IMR-90 (cell line): ENCODE measurements at regions not wholly inside any gene's neighbourhood (a gene's known extent, or its start where the extent isn't known, plus 50 kb on each side); places are given as distances from the start of the nearest gene placed in this dataset.

ENCODE experiments used
- ATAC-seq: fragments of 200-7000 bp; cut with Tn5 transposase; 2 replicates; pipeline ENCODE4 v1.9.1; 2020; ENCODE audit warnings: low read depth, mild to moderate bottlenecking, moderate library complexity
- BruUV-seq: library from RNA; stranded (reverse); fragments of 400-500 nt; replicated peaks from 2 replicates; lab custom pipeline; 2021; lab: Mats Ljungman, UMichigan
- CTCF ChIA-PET: fragments of 300-600 bp; formaldehyde crosslinking; extraction: SDS; loops from one replicate; lab custom pipeline; 2021; ENCODE audit warnings: antibody characterized with exemption; lab: Yijun Ruan, JAX
- POLR2A ChIA-PET: fragments of 300-600 bp; sonication (Branson Sonifier 250); formaldehyde crosslinking; loops from one replicate; lab custom pipeline; 2022; ENCODE audit warnings: antibody characterized with exemption; ENCODE audit not compliant: unreplicated experiment; lab: Charles Lee
- DNase-seq: peaks from one replicate; pipeline ENCODE4 v3.0.0; 2013
- H2AFZ ChIP-seq: replicated peaks from 2 replicates; pipeline ENCODE3; 2013; ENCODE audit warnings: low read length, mild to moderate bottlenecking; ENCODE audit not compliant: poor library complexity
- H2AK5ac ChIP-seq: 2 replicates; pipeline ENCODE4 v1.6.1; 2013; ENCODE audit warnings: low read depth, low read length, inconsistent platforms
- H2AK9ac ChIP-seq: replicated peaks from 2 replicates; pipeline ENCODE3; 2013; ENCODE audit warnings: mild to moderate bottlenecking, low read depth, low read length, moderate library complexity; ENCODE audit not compliant: poor library complexity
- H2BK120ac ChIP-seq: 2 replicates; pipeline ENCODE4 v1.6.1; 2013; ENCODE audit warnings: low read depth, low read length, inconsistent platforms
- H2BK15ac ChIP-seq: 3 replicates; pipeline ENCODE4 v1.6.1; 2013; ENCODE audit warnings: low read depth, low read length, inconsistent platforms
- H2BK20ac ChIP-seq: 2 replicates; pipeline ENCODE4 v1.6.1; 2013; ENCODE audit warnings: low read depth, mild to moderate bottlenecking, inconsistent platforms, low read length, moderate library complexity
- H2BK5ac ChIP-seq: 2 replicates; pipeline ENCODE4 v1.6.1; 2013; ENCODE audit warnings: mild to moderate bottlenecking, low read depth, low read length, inconsistent platforms; ENCODE audit not compliant: poor library complexity, severe bottlenecking
- H3K14ac ChIP-seq: replicated peaks from 2 replicates; pipeline ENCODE4 v1.6.1; 2013; ENCODE audit warnings: low read depth, low read length, inconsistent platforms
- H3K18ac ChIP-seq: 2 replicates; pipeline ENCODE4 v1.6.1; 2013; ENCODE audit warnings: low read depth, low read length, control low read depth
- H3K23ac ChIP-seq: 2 replicates; pipeline ENCODE4 v1.6.1; 2013; ENCODE audit warnings: low read depth, low read length, inconsistent platforms
- H3K27ac ChIP-seq: 2 replicates; pipeline ENCODE4 v1.5.1; 2013; ENCODE audit warnings: mild to moderate bottlenecking, control low read depth, low read length; ENCODE audit not compliant: insufficient read depth
- H3K27me3 ChIP-seq: 2 replicates; pipeline ENCODE4 v1.6.1; 2013; ENCODE audit warnings: low read length; ENCODE audit not compliant: control insufficient read depth, insufficient read depth
- H3K36me3 ChIP-seq: 2 replicates; pipeline ENCODE4 v1.6.1; 2013; ENCODE audit warnings: low read length, mixed read lengths; ENCODE audit not compliant: control insufficient read depth, insufficient read depth
- H3K4ac ChIP-seq: 2 replicates; pipeline ENCODE4 v1.6.1; 2013; ENCODE audit warnings: low read depth, low read length, inconsistent platforms
- H3K4me1 ChIP-seq: 2 replicates; pipeline ENCODE4 v1.6.1; 2013; ENCODE audit warnings: low read length, mixed read lengths; ENCODE audit not compliant: control insufficient read depth, insufficient read depth
- H3K4me2 ChIP-seq: 2 replicates; pipeline ENCODE4 v1.6.1; 2013; ENCODE audit warnings: low read depth, mild to moderate bottlenecking, control low read depth, low read length, moderate library complexity
- H3K4me3 ChIP-seq: 2 replicates; pipeline ENCODE4 v1.5.1; 2013; ENCODE audit warnings: low read depth, mild to moderate bottlenecking, control low read depth, low read length, moderate library complexity; ENCODE audit not compliant: insufficient read depth
- H3K56ac ChIP-seq: 2 replicates; pipeline ENCODE4 v1.6.1; 2013; ENCODE audit warnings: low read length, inconsistent platforms; ENCODE audit not compliant: insufficient read depth; ENCODE audit errors: extremely low read depth
- H3K79me1 ChIP-seq, 2 experiments: 2 replicates each; pipeline ENCODE4 v1.6.1; 2013; ENCODE audit warnings: low read length in 2 of 2, inconsistent platforms in 1 of 2, low read depth in 1 of 2
- H3K9ac ChIP-seq: 2 replicates; pipeline ENCODE4 v1.6.1; 2013; ENCODE audit warnings: low read depth, low read length, control low read depth
- H3K9me1 ChIP-seq: 2 replicates; pipeline ENCODE4 v1.6.1; 2013; ENCODE audit warnings: low read length, inconsistent platforms; ENCODE audit not compliant: insufficient read depth
- H3K9me3 ChIP-seq: 2 replicates; pipeline ENCODE4 v1.6.1; 2013; ENCODE audit warnings: low read length; ENCODE audit not compliant: control insufficient read depth, insufficient read depth
- H4K20me1 ChIP-seq: 2 replicates; pipeline ENCODE4 v1.6.1; 2013; ENCODE audit warnings: low read length, inconsistent platforms; ENCODE audit not compliant: insufficient read depth
- H4K5ac ChIP-seq: 2 replicates; pipeline ENCODE4 v1.6.1; 2013; ENCODE audit warnings: mild to moderate bottlenecking, low read depth, low read length, control low read depth
- H4K8ac ChIP-seq, 2 experiments: 2 replicates each; pipeline ENCODE4 v1.6.1; 2013; ENCODE audit warnings: low read depth in 2 of 2, low read length in 2 of 2, control low read depth in 1 of 2, inconsistent platforms in 1 of 2
- H4K91ac ChIP-seq: 2 replicates; pipeline ENCODE4 v1.6.1; 2013; ENCODE audit warnings: low read depth, low read length, inconsistent platforms; ENCODE audit not compliant: insufficient read depth
- CEBPB ChIP-seq: IDR thresholded peaks from 2 replicates; pipeline ENCODE4 v1.6.1; 2012; ENCODE audit warnings: low read depth, low read length, improper control_type of control experiment
- CHD1 ChIP-seq: IDR thresholded peaks from 2 replicates; pipeline ENCODE4 v1.6.1; 2012; ENCODE audit warnings: low read depth, low read length, improper control_type of control experiment
- CTCF ChIP-seq: conservative IDR thresholded peaks from 2 replicates; pipeline ENCODE4 v1.5.1; 2012; ENCODE audit warnings: mild to moderate bottlenecking, low read depth, low read length, improper control_type of control experiment
- FOS ChIP-seq: fragments of 150-350 bp; IDR thresholded peaks from 2 replicates; pipeline ENCODE4 v1.6.1; 2016; ENCODE audit warnings: low read depth, low read length
- MAFK ChIP-seq: IDR thresholded peaks from 2 replicates; pipeline ENCODE4 v1.6.1; 2012; ENCODE audit warnings: low read depth, low read length, improper control_type of control experiment
- MAZ ChIP-seq: IDR thresholded peaks from 2 replicates; pipeline ENCODE4 v1.6.1; 2012; ENCODE audit warnings: low read depth, mild to moderate bottlenecking, low read length, improper control_type of control experiment, moderate library complexity, borderline replicate concordance
- MXI1 ChIP-seq: IDR thresholded peaks from 2 replicates; pipeline ENCODE4 v1.6.1; 2012; ENCODE audit warnings: low read depth, mild to moderate bottlenecking, low read length, moderate library complexity, borderline replicate concordance
- RCOR1 ChIP-seq: IDR thresholded peaks from 2 replicates; pipeline ENCODE4 v1.6.1; 2012; ENCODE audit warnings: mild to moderate bottlenecking, low read length, improper control_type of control experiment; ENCODE audit not compliant: insufficient replicate concordance
- RFX5 ChIP-seq: IDR thresholded peaks from 2 replicates; pipeline ENCODE4 v1.8.0; 2012; ENCODE audit warnings: low read depth, mild to moderate bottlenecking, low read length, moderate library complexity
- USF2 ChIP-seq: fragments of 150-350 bp; IDR thresholded peaks from 2 replicates; pipeline ENCODE4 v1.6.1; 2017; ENCODE audit warnings: mild to moderate bottlenecking, antibody characterized with exemption, low read length, low read depth
- dilution Hi-C: fragments of 300-500 bp; cut with HindIII; formaldehyde crosslinking; loops from one replicate; pipeline ENCODE4 v1.14.3; 2018; ENCODE audit warnings: low sequenced_read_pairs; ENCODE audit not compliant: unreplicated experiment
- in situ Hi-C: fragments of 300-500 bp; cut with MboI; formaldehyde crosslinking; loops from 3 replicates; pipeline ENCODE4 v1.14.3; 2019; ENCODE audit warnings: low sequenced_read_pairs, inconsistent platforms, mixed read lengths
- intact Hi-C: fragments of 100-400 bp; cut with micrococcal nuclease; formaldehyde crosslinking; loops from 2 replicates; pipeline ENCODE4 v1.10.0; 2022

GRCh38 chr4:93888308-93888707 is 59.8 kb downstream of the ATOH1 start:
- no peak overlapping the region for H2BK5ac ChIP-seq
- H3K27me3 ChIP-seq = no peaks in the 10 kb centered on the region
- no peak overlapping the region for H3K4ac ChIP-seq
- H2AK5ac ChIP-seq = no peak overlapping the region
- CTCF ChIA-PET = no interaction called here
- ATAC-seq = no peak
- H2BK120ac ChIP-seq = no peak overlapping the region
- no peak overlapping the region for H2AFZ ChIP-seq
- no peak overlapping the region for H4K8ac ChIP-seq
- no peaks in the 10 kb centered on the region for H3K4me1 ChIP-seq
- H3K18ac ChIP-seq = no peak overlapping the region
- no peak overlapping the region for H3K14ac ChIP-seq
- H3K23ac ChIP-seq = no peak overlapping the region
- H2AK9ac ChIP-seq = no peak overlapping the region
- dilution Hi-C loops (no loop called here), intact Hi-C loops (no loop called here), in situ Hi-C loops (no loop called here)
- H3K56ac ChIP-seq = no peak overlapping the region
- BruUV-seq = no TSS peak
- no peak overlapping the region for H3K9ac ChIP-seq
- TF ChIP-seq MAZ (no peak), USF2 (no peak), CHD1 (no peak), CTCF (no peak), MAFK (no peak), RFX5 (no peak), CEBPB (no peak), RCOR1 (no peak), MXI1 (no peak), FOS (no peak)
- no peaks in the 10 kb centered on the region for H3K79me1 ChIP-seq
- H3K27ac ChIP-seq = no peak overlapping the region
- no peak overlapping the region for H2BK15ac ChIP-seq
- H3K36me3 ChIP-seq = no peaks in the 10 kb centered on the region
- no peak overlapping the region for H3K4me3 ChIP-seq
- POLR2A ChIA-PET = no interaction called here
- no peak for DNase-seq
- no peak overlapping the region for H4K91ac ChIP-seq
- no peak overlapping the region for H4K5ac ChIP-seq
- H2BK20ac ChIP-seq = no peak overlapping the region
- H3K9me1 ChIP-seq = no peaks in the 10 kb centered on the region
- no peak overlapping the region for H3K4me2 ChIP-seq
- H4K20me1 ChIP-seq = no peaks in the 10 kb centered on the region
- no peaks in the 10 kb centered on the region for H3K9me3 ChIP-seq
